NCI-H1105 treated with DMSO at 0.1 percent for 48 hours (cell line): ENCODE measurements at regions not wholly inside any gene's neighbourhood (a gene's known extent, or its start where the extent isn't known, plus 50 kb on each side); places are given as distances from the start of the nearest gene placed in this dataset.
"Not testable (repeated sequence)": the region's sequence is repeated elsewhere in the genome, so short reads cannot be mapped to it uniquely, and the experiment has no call there.

Experiments
- DNase-seq: peaks from one replicate; lab custom pipeline; 2025; lab: John Stamatoyannopoulos, UW

- no peak for DNase-seq
These were observed 344.5 kb upstream of the RASGEF1B start for GRCh38 chr4:81816031-81816761.

GRCh38 chr4:81814987-81815541 is 343.4 kb upstream of the RASGEF1B start:
- DNase-seq, result no peak

GRCh38 chr4:81811562-81812293 is 340.0 kb upstream of the RASGEF1B start:
- DNase-seq, result peak; percentile 49

- DNase-seq, result peak; percentile 96
These were observed 336.4 kb upstream of the RASGEF1B start for GRCh38 chr4:81808011-81808672.

GRCh38 chr4:81807386-81807785 is 335.7 kb upstream of the RASGEF1B start:
- no peak for DNase-seq

- DNase-seq, result no peak
These were observed 334.8 kb upstream of the RASGEF1B start for GRCh38 chr4:81806485-81806884.

GRCh38 chr4:81804849-81805248 is 333.1 kb upstream of the RASGEF1B start:
- no peak for DNase-seq

- DNase-seq, result no peak
These were observed 330.7 kb upstream of the RASGEF1B start for GRCh38 chr4:81802285-81802846.

- no peak for DNase-seq
These were observed 327.7 kb upstream of the RASGEF1B start for GRCh38 chr4:81799371-81799770.

GRCh38 chr4:81796790-81797528 is 325.3 kb upstream of the RASGEF1B start:
- no peak for DNase-seq

GRCh38 chr4:81792521-81792920 is 320.8 kb upstream of the RASGEF1B start:
- no peak for DNase-seq

GRCh38 chr4:81790477-81790876 is 318.8 kb upstream of the RASGEF1B start:
- no peak for DNase-seq

- DNase-seq, result no peak
These were observed 318.2 kb upstream of the RASGEF1B start for GRCh38 chr4:81789741-81790399.

GRCh38 chr4:81789158-81789557 is 317.5 kb upstream of the RASGEF1B start:
- DNase-seq, result no peak

- no peak for DNase-seq
These were observed 315.1 kb upstream of the RASGEF1B start for GRCh38 chr4:81786766-81787165.

GRCh38 chr4:81786063-81786763 is 314.5 kb upstream of the RASGEF1B start:
- DNase-seq, result peak; percentile 52

- DNase-seq, result no peak
These were observed 313.6 kb upstream of the RASGEF1B start for GRCh38 chr4:81785338-81785737.

- no peak for DNase-seq
These were observed 311.9 kb upstream of the RASGEF1B start for GRCh38 chr4:81783558-81783957.

GRCh38 chr4:81781799-81782198 is 310.1 kb upstream of the RASGEF1B start:
- no peak for DNase-seq

GRCh38 chr4:81777718-81778117 is 306.0 kb upstream of the RASGEF1B start:
- not testable (repeated sequence) for DNase-seq
